Body of pancreas (tissue), 4 donors: ENCODE measurements at regions not wholly inside any gene's neighbourhood (a gene's known extent, or its start where the extent isn't known, plus 50 kb on each side); places are given as distances from the start of the nearest gene placed in this dataset.

Source experiments
- ATAC-seq: fragments of 150-250 bp; one replicate; pipeline ENCODE4 v1.9.1; 2016
- DNase-seq, 4 donors: peaks; one replicate each; pipeline ENCODE4 v3.0.0-alpha.2; 2019
- H3K27ac ChIP-seq, 4 donors: fragments of 200-600 bp; sonication (generic); 1 replicate in 3 of 4; 2 replicates in 1 of 4; pipeline versions ENCODE4 v1.5.1 to v1.6.1; 2016 to 2019; ENCODE audit warnings: mild to moderate bottlenecking in 1 of 4, mixed read lengths in 1 of 4, moderate library complexity in 1 of 4
- H3K27me3 ChIP-seq, 2 donors: fragments of 200-600 bp; sonication (generic); one replicate each; pipeline ENCODE4 v1.6.0; 2016; ENCODE audit warnings: mild to moderate bottlenecking in 1 of 2
- H3K36me3 ChIP-seq, 2 donors: fragments of 200-600 bp; sonication (generic); replicated peaks in 1 of 2; 2 replicates each; pipeline ENCODE4 v1.5.1; 2016; ENCODE audit warnings: low read depth in 2 of 2; ENCODE audit not compliant: insufficient read depth in 1 of 2
- H3K4me1 ChIP-seq: fragments of 200-600 bp; sonication (generic); one replicate; pipeline ENCODE4 v1.6.0; 2016
- H3K4me3 ChIP-seq, 2 donors: fragments of 200-600 bp; sonication (generic); 1 replicate in 1 of 2; 2 replicates in 1 of 2; pipeline ENCODE4 v1.5.1; 2016 to 2019
- H3K9me3 ChIP-seq, 3 donors: fragments of 200-600 bp; sonication (generic); 1 replicate in 2 of 3; 2 replicates in 1 of 3; pipeline ENCODE4 v1.5.1; 2016
- POLR2A ChIP-seq, 3 donors: fragments of 450-650 bp; IDR thresholded peaks; one replicate each; pipeline ENCODE4 v1.6.1; 2016; ENCODE audit warnings: antibody characterized with exemption in 3 of 3, mild to moderate bottlenecking in 2 of 3
- WGBS, 2 donors: methylation state at CpG; one replicate each; pipeline ENCODE4 v1.1.5; 2017; 5-methylcytosine and 5-hydroxymethylcytosine counted together
- intact Hi-C: fragments of 100-400 bp; cut with DNase I; formaldehyde crosslinking; loops from one replicate; pipeline ENCODE4 v1.15.1; 2023
- TF ChIP-seq, protein P1 (sequence below), 7 experiments: fragments of 450-650 bp in 4 of 7; fragments of 200-600 bp in 3 of 7; sonication (generic) in 3 of 7; IDR thresholded peaks; one replicate each; pipeline ENCODE4 v1.5.1; 2016 to 2019; ENCODE audit warnings: antibody characterized with exemption in 7 of 7

DNA sequence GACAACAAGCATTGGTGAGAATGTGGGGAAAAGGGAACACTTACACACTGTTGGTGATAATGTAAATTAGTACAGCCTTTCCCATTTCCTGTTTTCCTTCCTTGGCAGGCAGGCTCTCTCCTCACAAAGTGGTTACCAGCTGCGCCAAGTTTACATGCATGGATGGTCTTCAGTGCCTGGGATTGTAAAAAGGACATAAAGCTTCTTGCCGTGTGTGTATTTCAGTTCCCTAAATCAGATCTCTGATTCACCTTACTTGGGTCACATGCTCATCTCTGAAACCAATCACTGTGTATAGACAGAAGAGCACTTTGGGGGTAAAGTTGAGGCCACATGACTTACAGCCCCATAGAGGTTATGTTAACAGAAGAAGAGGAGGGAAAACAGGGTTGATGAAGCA lies 92.8 kb downstream of the CAVIN4 start:
- no peak overlapping the region for H3K4me3 ChIP-seq
- H3K4me1 ChIP-seq = no peaks in the 10 kb centered on the region
- DNase-seq (no peak), ATAC-seq (no peak)
- no peaks in the 10 kb centered on the region for H3K9me3 ChIP-seq
- H3K36me3 ChIP-seq = no peaks in the 10 kb centered on the region
- no peak for TF ChIP-seq POLR2A (IDR thresholded peaks at IDR 0.05)
- WGBS, 2 donors = 49 to 61% methylated on average over 2 of the region's 2 CpGs
- no peaks in the 10 kb centered on the region for H3K27me3 ChIP-seq
- intact Hi-C loops = no loop called here
- H3K27ac ChIP-seq = no peak overlapping the region

DNA sequence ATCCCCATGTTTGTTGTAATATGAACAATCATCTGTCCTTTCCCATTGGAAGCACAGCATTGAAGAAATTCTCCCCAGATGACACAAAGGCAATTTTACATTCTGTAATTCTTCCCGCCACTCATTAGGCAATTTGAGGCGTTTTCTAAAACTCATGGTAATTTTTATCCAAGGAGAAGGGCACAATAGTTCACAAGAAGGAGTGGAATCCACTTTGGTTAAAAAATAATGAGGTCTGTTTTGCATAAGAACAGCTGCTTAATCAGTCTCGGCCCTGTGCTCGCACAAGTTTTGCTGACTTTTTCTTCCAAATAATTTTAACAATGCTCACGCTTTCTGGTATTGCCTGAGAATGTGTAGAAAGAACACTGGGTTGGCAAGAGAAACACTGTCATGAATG lies 94.0 kb downstream of the CAVIN4 start:
- no peaks in the 10 kb centered on the region for H3K27me3 ChIP-seq
- 53 to 56% methylated on average over 5 of the region's 5 CpGs for WGBS, 2 donors
- intact Hi-C loops = no loop called here
- H3K27ac ChIP-seq = no peak overlapping the region
- H3K36me3 ChIP-seq = no peaks in the 10 kb centered on the region
- H3K4me3 ChIP-seq = no peak overlapping the region
- TF ChIP-seq POLR2A (IDR thresholded peaks at IDR 0.05) = no peak
- TF ChIP-seq, protein P1, sequence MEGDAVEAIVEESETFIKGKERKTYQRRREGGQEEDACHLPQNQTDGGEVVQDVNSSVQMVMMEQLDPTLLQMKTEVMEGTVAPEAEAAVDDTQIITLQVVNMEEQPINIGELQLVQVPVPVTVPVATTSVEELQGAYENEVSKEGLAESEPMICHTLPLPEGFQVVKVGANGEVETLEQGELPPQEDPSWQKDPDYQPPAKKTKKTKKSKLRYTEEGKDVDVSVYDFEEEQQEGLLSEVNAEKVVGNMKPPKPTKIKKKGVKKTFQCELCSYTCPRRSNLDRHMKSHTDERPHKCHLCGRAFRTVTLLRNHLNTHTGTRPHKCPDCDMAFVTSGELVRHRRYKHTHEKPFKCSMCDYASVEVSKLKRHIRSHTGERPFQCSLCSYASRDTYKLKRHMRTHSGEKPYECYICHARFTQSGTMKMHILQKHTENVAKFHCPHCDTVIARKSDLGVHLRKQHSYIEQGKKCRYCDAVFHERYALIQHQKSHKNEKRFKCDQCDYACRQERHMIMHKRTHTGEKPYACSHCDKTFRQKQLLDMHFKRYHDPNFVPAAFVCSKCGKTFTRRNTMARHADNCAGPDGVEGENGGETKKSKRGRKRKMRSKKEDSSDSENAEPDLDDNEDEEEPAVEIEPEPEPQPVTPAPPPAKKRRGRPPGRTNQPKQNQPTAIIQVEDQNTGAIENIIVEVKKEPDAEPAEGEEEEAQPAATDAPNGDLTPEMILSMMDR (IDR thresholded peaks at IDR 0.05) = no peak
- no peak for ATAC-seq
- no peaks in the 10 kb centered on the region for H3K9me3 ChIP-seq
- no peak for DNase-seq
- no peaks in the 10 kb centered on the region for H3K4me1 ChIP-seq

DNA sequence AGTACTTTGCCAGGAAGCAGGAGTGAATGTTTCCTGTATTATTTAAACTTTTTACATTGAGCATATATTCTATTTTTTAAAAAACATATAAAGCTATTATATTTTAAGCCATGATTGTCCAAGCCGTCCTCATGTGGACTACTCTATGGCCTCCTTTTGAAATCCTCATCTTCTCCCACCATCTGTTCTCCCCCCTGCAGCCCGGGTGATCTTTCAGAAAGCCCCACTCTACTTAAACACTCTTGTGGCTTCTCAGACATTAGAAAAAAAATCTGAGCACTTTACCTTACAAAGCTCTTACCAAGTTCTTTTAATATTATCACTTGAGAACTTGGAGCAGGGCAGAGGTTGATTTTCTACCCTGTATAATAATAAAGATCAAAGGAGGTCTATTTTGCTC lies 95.4 kb downstream of the CAVIN4 start:
- no peaks in the 10 kb centered on the region for H3K27me3 ChIP-seq
- no peaks in the 10 kb centered on the region for H3K4me1 ChIP-seq
- no peak for ATAC-seq
- H3K36me3 ChIP-seq = no peaks in the 10 kb centered on the region
- H3K27ac ChIP-seq = no peak overlapping the region
- intact Hi-C loops = no loop called here
- no peaks in the 10 kb centered on the region for H3K9me3 ChIP-seq
- no peak for DNase-seq
- WGBS, 2 donors = 60 to 64% methylated on average over 2 of the region's 2 CpGs
- H3K4me3 ChIP-seq = no peak overlapping the region
- TF ChIP-seq, protein P1 (IDR thresholded peaks at IDR 0.05) = no peak
- TF ChIP-seq POLR2A (IDR thresholded peaks at IDR 0.05) = no peak

DNA sequence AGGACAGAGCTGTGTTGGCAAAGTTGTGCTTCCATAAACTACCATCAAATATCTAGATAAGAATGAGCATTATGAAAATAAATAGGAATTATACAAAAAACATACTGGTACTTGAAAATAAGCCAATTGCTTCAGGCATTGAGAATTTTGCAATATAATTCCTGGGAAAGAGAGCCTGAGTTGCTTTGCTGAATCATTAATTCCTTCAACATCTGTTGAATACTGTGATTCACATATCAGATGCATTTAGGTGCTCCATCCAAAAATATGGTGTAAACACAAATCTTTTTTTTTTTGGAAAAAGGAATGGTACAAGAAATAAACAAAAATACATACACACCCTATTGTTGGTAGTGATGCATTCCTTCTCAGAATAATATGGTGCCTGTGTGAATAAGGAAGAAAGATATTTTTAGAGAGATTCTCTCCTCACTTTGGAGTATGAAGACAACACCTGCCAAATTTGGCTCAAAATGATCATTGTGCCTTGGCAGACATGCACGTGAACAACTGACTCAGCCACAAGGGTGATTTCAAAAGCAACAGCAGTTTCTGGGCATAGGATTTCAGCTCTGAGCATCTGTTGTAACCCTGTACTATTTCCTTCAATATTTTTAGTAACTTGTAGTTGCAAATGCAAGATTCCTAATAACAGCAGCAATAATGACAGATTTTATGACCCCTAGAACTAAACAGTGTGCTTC lies 96.7 kb downstream of the CAVIN4 start:
- H3K4me1 ChIP-seq = no peaks in the 10 kb centered on the region
- intact Hi-C loops = no loop called here
- TF ChIP-seq POLR2A (IDR thresholded peaks at IDR 0.05) = no peak
- TF ChIP-seq, protein P1 (IDR thresholded peaks at IDR 0.05) = no peak
- H3K36me3 ChIP-seq = no peaks in the 10 kb centered on the region
- no peak overlapping the region for H3K27ac ChIP-seq
- no peaks in the 10 kb centered on the region for H3K27me3 ChIP-seq
- no peaks in the 10 kb centered on the region for H3K9me3 ChIP-seq
- DNase-seq = no peak
- WGBS, 2 donors = 41 to 50% methylated on average over 1 of the region's 1 CpG
- no peak overlapping the region for H3K4me3 ChIP-seq
- ATAC-seq = no peak

DNA sequence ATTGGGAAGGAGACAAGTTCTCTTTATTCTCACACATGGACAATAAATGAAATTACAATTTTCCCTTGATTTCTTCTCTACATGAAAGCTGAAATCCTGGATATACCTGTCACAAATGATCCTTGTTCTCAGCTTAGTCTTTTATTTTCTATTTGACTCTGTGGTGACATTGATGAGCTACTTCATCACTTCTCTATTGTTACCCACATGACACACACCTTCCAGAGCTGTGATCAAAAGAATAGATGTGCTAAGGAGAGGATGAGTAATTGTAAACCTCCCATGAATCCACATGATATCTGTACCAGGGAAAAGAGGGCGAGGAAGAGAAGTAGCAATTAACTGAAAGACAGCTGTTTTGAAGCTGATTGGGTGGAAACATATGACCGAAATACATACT lies 102.0 kb downstream of the CAVIN4 start:
- Histone ChIP-seq H3K9me3 (no peaks in the 10 kb centered on the region), H3K36me3 (no peaks in the 10 kb centered on the region), H3K27me3 (no peaks in the 10 kb centered on the region), H3K4me1 (no peaks in the 10 kb centered on the region), H3K4me3 (no peak overlapping the region), H3K27ac (no peak overlapping the region)
- DNase-seq (no peak), ATAC-seq (no peak)
- intact Hi-C loops = no loop called here
- 68 to 72% methylated on average over 2 of the region's 2 CpGs for WGBS, 2 donors
- no peak for TF ChIP-seq POLR2A (IDR thresholded peaks at IDR 0.05)
- TF ChIP-seq, protein P1 (IDR thresholded peaks at IDR 0.05) = no peak
